ENCODE measurements at regions not wholly inside any gene's neighbourhood (a gene's known extent, or its start where the extent isn't known, plus 50 kb on each side); places are given as distances from the start of the nearest gene placed in this dataset.

DNA sequence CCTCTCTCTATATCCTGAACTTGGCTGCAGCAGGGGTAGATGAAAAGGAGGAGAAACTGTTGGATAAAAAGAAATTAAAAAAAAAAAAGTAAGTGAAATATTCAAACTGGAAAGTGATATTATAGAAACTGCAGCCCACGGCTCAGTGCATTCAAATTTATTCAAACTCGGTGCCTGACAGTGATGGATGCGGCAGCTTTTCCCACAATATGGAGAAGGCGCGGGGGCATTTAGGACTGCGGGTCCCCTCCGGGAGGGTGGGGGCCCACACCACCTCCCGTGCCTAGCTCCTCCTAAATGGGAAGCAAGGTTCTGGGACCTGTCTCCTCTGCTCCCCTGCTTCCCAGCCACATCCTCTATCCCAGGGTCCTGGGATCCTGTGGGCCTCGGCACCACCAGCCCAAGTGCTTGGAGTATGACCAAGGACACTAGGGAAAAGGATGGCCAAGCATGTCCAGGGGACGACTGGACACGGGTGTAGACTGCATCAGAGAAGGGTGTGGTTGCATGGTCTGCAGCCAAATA, 82.4 kb downstream of the HIF1AN start:
- CTCF ChIA-PET: interaction anchor here (0.7 kb wide), 2 partner anchors 254 to 268 kb away, joined by 3 to 4 read pairs; no protein-coding TSS in a partner anchor
- POLR2A ChIA-PET: no interaction called here
- TF ChIP-seq SETDB1 (IDR thresholded peaks at IDR 0.05; ENCODE audit: insufficient read length, low read length): no peak
- TF ChIP-seq PRDM1 (tag by site-specific recombination; IDR thresholded peaks at IDR 0.05): no peak
- TF ChIP-seq ZNF521 (tag by site-specific recombination; IDR thresholded peaks at IDR 0.05): no peak
- no peak for TF ChIP-seq WT1 (tag by site-specific recombination; IDR thresholded peaks at IDR 0.05)
- Histone ChIP-seq H3K36me3 (ENCODE audit: control insufficient read depth in 2 of 2, insufficient read depth in 1 of 2, low read length in 2 of 2) (no peaks in the 10 kb centered on the region), H3K4me1 (ENCODE audit: control insufficient read depth, insufficient read depth, low read length) (no peaks in the 10 kb centered on the region), H3K4me3 (ENCODE audit: low read depth, low read length) (no peak overlapping the region), H3K27ac (ENCODE audit: extremely low read depth, low read depth, low read length) (no peak overlapping the region), H3K9me3 (ENCODE audit: control insufficient read depth, insufficient read depth, low read depth, low read length) (no peaks in the 10 kb centered on the region)

GRCh38 chr10:100618632-100619255, 83.0 kb downstream of the HIF1AN start:
- no peaks in the 10 kb centered on the region for H3K4me1 ChIP-seq (ENCODE audit: control insufficient read depth, insufficient read depth, low read length)
- H3K27ac ChIP-seq (ENCODE audit: extremely low read depth, low read depth, low read length): no peak overlapping the region
- TF ChIP-seq ZFHX2 (tag by site-specific recombination; conservative IDR thresholded peaks at IDR 0.05): peak; percentile 97
- no peak for TF ChIP-seq ZNF664 (tag by site-specific recombination; IDR thresholded peaks at IDR 0.05)
- TF ChIP-seq ZNF416 (tag by site-specific recombination; IDR thresholded peaks at IDR 0.05): no peak
- no peak for TF ChIP-seq ZNF626 (tag by site-specific recombination; IDR thresholded peaks at IDR 0.05)
- peak; percentile 98 for TF ChIP-seq EGR2 (tag by site-specific recombination; IDR thresholded peaks at IDR 0.05; ENCODE audit: low read depth)
- no peak for TF ChIP-seq ZSCAN23 (tag by site-specific recombination; IDR thresholded peaks at IDR 0.05)
- 0 out of 2 replicates have a peak, but pooled peaks have one; percentile 19 for TF ChIP-seq KLF17 (tag by site-specific recombination; IDR thresholded peaks at IDR 0.05)
- TF ChIP-seq ZBTB17 (tag by site-specific recombination; IDR thresholded peaks at IDR 0.05): no peak
- TF ChIP-seq ZNF146 (tag by site-specific recombination; IDR thresholded peaks at IDR 0.05): no peak
- TF ChIP-seq ZFP41 (tag by site-specific recombination; IDR thresholded peaks at IDR 0.05; ENCODE audit: borderline replicate concordance): no peak
- TF ChIP-seq REST (tag by site-specific recombination; IDR thresholded peaks at IDR 0.05): no peak
- no peak for TF ChIP-seq ZNF132 (tag by site-specific recombination; IDR thresholded peaks at IDR 0.05; ENCODE audit: borderline replicate concordance)
- TF ChIP-seq ZNF560 (tag by site-specific recombination; IDR thresholded peaks at IDR 0.05; ENCODE audit: borderline replicate concordance): no peak
- TF ChIP-seq ZNF350 (tag by site-specific recombination; IDR thresholded peaks at IDR 0.05): no peak
- TF ChIP-seq ZNF248 (tag by site-specific recombination; IDR thresholded peaks at IDR 0.05): no peak
- no peak for TF ChIP-seq ZBTB44 (tag by site-specific recombination; IDR thresholded peaks at IDR 0.05)
- TF ChIP-seq FEZF1 (tag by site-specific recombination; IDR thresholded peaks at IDR 0.05): no peak
- POLR2A ChIA-PET: no interaction called here
- no peaks in the 10 kb centered on the region for H3K36me3 ChIP-seq (ENCODE audit: control insufficient read depth in 2 of 2, insufficient read depth in 1 of 2, low read length in 2 of 2)
- H3K4me3 ChIP-seq (ENCODE audit: low read depth, low read length): no peak overlapping the region
- H3K9me3 ChIP-seq (ENCODE audit: control insufficient read depth, insufficient read depth, low read depth, low read length): no peaks in the 10 kb centered on the region
- CTCF ChIA-PET: interaction anchor here (0.7 to 1.3 kb wide), 2 partner anchors 11 to 267 kb away, joined by 3 read pairs; no protein-coding TSS in a partner anchor

All from HEK293 (cell line).